ENCODE measurements at regions not wholly inside any gene's neighbourhood (a gene's known extent, or its start where the extent isn't known, plus 50 kb on each side); places are given as distances from the start of the nearest gene placed in this dataset.

GRCh38 chr9:118732998-118733397, 636.2 kb downstream of the BRINP1 start:
- TF ChIP-seq, protein P1, sequence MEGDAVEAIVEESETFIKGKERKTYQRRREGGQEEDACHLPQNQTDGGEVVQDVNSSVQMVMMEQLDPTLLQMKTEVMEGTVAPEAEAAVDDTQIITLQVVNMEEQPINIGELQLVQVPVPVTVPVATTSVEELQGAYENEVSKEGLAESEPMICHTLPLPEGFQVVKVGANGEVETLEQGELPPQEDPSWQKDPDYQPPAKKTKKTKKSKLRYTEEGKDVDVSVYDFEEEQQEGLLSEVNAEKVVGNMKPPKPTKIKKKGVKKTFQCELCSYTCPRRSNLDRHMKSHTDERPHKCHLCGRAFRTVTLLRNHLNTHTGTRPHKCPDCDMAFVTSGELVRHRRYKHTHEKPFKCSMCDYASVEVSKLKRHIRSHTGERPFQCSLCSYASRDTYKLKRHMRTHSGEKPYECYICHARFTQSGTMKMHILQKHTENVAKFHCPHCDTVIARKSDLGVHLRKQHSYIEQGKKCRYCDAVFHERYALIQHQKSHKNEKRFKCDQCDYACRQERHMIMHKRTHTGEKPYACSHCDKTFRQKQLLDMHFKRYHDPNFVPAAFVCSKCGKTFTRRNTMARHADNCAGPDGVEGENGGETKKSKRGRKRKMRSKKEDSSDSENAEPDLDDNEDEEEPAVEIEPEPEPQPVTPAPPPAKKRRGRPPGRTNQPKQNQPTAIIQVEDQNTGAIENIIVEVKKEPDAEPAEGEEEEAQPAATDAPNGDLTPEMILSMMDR (IDR thresholded peaks at IDR 0.05) = no peak
- TF ChIP-seq POLR2A (IDR thresholded peaks at IDR 0.05) = no peak
